AG04450 (cell line): ENCODE measurements at regions not wholly inside any gene's neighbourhood (a gene's known extent, or its start where the extent isn't known, plus 50 kb on each side); places are given as distances from the start of the nearest gene placed in this dataset.

Experiments used
- CTCF ChIA-PET: fragments of 300-600, 350-600 bp; formaldehyde crosslinking; extraction: SDS; loops from one replicate; lab custom pipeline; 2022; ENCODE audit warnings: antibody characterized with exemption, inconsistent platforms; lab: Charles Lee
- POLR2A ChIA-PET: fragments of 350-600 bp; formaldehyde crosslinking; extraction: SDS; loops from one replicate; lab custom pipeline; 2021; ENCODE audit warnings: antibody characterized with exemption, inconsistent platforms; lab: Yijun Ruan, JAX
- DNase-seq: peaks from one replicate; pipeline ENCODE4 v3.0.0-alpha.2; 2011; ENCODE audit warnings: low read depth, low spot score
- H3K27ac ChIP-seq: one replicate; pipeline ENCODE4 v1.5.1; 2012; ENCODE audit warnings: low read depth, low read length, control low read depth
- H3K27me3 ChIP-seq: one replicate; pipeline ENCODE4 v1.6.0; 2012; ENCODE audit warnings: low read length; ENCODE audit not compliant: control insufficient read depth, insufficient read depth
- H3K4me3 ChIP-seq: 2 replicates; pipeline ENCODE4 v1.5.1; 2011; ENCODE audit warnings: mild to moderate bottlenecking, low read depth, low read length, control low read depth
- H3K9me3 ChIP-seq: 2 replicates; pipeline ENCODE4 v1.5.1; 2012; ENCODE audit warnings: low read length; ENCODE audit not compliant: control insufficient read depth, insufficient read depth
- CTCF ChIP-seq: IDR thresholded peaks from 2 replicates; pipeline ENCODE4 v1.5.1; 2011; ENCODE audit warnings: low read depth, low read length, control low read depth, inconsistent platforms

- no peak for TF ChIP-seq CTCF
- no peak for DNase-seq
- ChIA-PET POLR2A (no interaction called here), CTCF (no interaction called here)
- Histone ChIP-seq H3K27ac (no peak overlapping the region), H3K9me3 (peaks cover 4% of the 10 kb centered on the region; the same call in 1 of the 2 replicates), H3K27me3 (no peaks in the 10 kb centered on the region), H3K4me3 (no peak overlapping the region)
Measured at GRCh38 chr2:36178384-36178783, 177.2 kb upstream of the CRIM1 start.

GRCh38 chr2:36177282-36177681, 178.3 kb upstream of the CRIM1 start:
- no peak overlapping the region for H3K4me3 ChIP-seq
- peaks cover 4% of the 10 kb centered on the region; the same call in 1 of the 2 replicates for H3K9me3 ChIP-seq
- no peak for TF ChIP-seq CTCF
- no peak for DNase-seq
- no peaks in the 10 kb centered on the region for H3K27me3 ChIP-seq
- POLR2A ChIA-PET, result no interaction called here
- H3K27ac ChIP-seq, result no peak overlapping the region
- CTCF ChIA-PET, result no interaction called here

GRCh38 chr2:36174920-36175319, 180.7 kb upstream of the CRIM1 start:
- ChIA-PET CTCF (no interaction called here), POLR2A (no interaction called here)
- H3K4me3 ChIP-seq, result no peak overlapping the region
- H3K27ac ChIP-seq, result no peak overlapping the region
- no peak for TF ChIP-seq CTCF
- H3K9me3 ChIP-seq, result peaks cover 4% of the 10 kb centered on the region; the same call in 1 of the 2 replicates
- H3K27me3 ChIP-seq, result no peaks in the 10 kb centered on the region
- DNase-seq, result no peak

- no peak for DNase-seq
- no peak for TF ChIP-seq CTCF
- POLR2A ChIA-PET, result no interaction called here
- CTCF ChIA-PET, result no interaction called here
- no peaks in the 10 kb centered on the region for H3K9me3 ChIP-seq
- no peak overlapping the region for H3K27ac ChIP-seq
- H3K4me3 ChIP-seq, result no peak overlapping the region
- no peaks in the 10 kb centered on the region for H3K27me3 ChIP-seq
Measured at GRCh38 chr2:36173760-36174404, 181.7 kb upstream of the CRIM1 start.

GRCh38 chr2:36172824-36173223, 182.8 kb upstream of the CRIM1 start:
- no peak overlapping the region for H3K4me3 ChIP-seq
- no peak overlapping the region for H3K27ac ChIP-seq
- POLR2A ChIA-PET, result no interaction called here
- no peak for DNase-seq
- no peaks in the 10 kb centered on the region for H3K9me3 ChIP-seq
- TF ChIP-seq CTCF, result no peak
- CTCF ChIA-PET, result no interaction called here
- no peaks in the 10 kb centered on the region for H3K27me3 ChIP-seq
